Astrocyte (in vitro differentiated cells and primary cell): ENCODE measurements at regions not wholly inside any gene's neighbourhood (a gene's known extent, or its start where the extent isn't known, plus 50 kb on each side); places are given as distances from the start of the nearest gene placed in this dataset.

Source experiments
- CTCF ChIP-seq: IDR thresholded peaks from 2 replicates; pipeline ENCODE4 v1.5.1; 2011; ENCODE audit warnings: low read depth, mild to moderate bottlenecking, inconsistent platforms, low read length, moderate library complexity; ENCODE audit not compliant: insufficient read depth
- EZH2 ChIP-seq: IDR thresholded peaks from 2 replicates; pipeline ENCODE4 v1.6.1; 2012; ENCODE audit warnings: mild to moderate bottlenecking, low read length, inconsistent platforms; ENCODE audit not compliant: insufficient read depth

- TF ChIP-seq CTCF (no peak), EZH2 (no peak)
Observed at GRCh38 chr4:18441203-18441590, 419.6 kb upstream of the LCORL start.
